ENCODE measurements at regions not wholly inside any gene's neighbourhood (a gene's known extent, or its start where the extent isn't known, plus 50 kb on each side); places are given as distances from the start of the nearest gene placed in this dataset.

GRCh38 chr14:48914921-48915320, 671.3 kb downstream of the RPS29 start:
- TF ChIP-seq CTCF (IDR thresholded peaks at IDR 0.05), result no peak
- DNase-seq (ENCODE audit: low spot score) (no peak), ATAC-seq (ENCODE audit: low FRiP score) (no peak)

- no peak for ATAC-seq (ENCODE audit: low FRiP score)
- no peak for TF ChIP-seq CTCF (IDR thresholded peaks at IDR 0.05)
- DNase-seq (ENCODE audit: low spot score), result no peak
Measured at GRCh38 chr14:48914382-48914781, 671.8 kb downstream of the RPS29 start.

GRCh38 chr14:48900565-48900964, 685.6 kb downstream of the RPS29 start:
- no peak for ATAC-seq (ENCODE audit: low FRiP score)
- DNase-seq (ENCODE audit: low spot score), result no peak
- no peak for TF ChIP-seq CTCF (IDR thresholded peaks at IDR 0.05)

- TF ChIP-seq CTCF (IDR thresholded peaks at IDR 0.05), result no peak
- DNase-seq (ENCODE audit: low spot score), result no peak
- ATAC-seq (ENCODE audit: low FRiP score), result no peak
Measured at GRCh38 chr14:48890333-48890732, 695.8 kb downstream of the RPS29 start.

GRCh38 chr14:48876806-48877340, 709.3 kb downstream of the RPS29 start:
- DNase-seq (ENCODE audit: low spot score), result no peak
- no peak for TF ChIP-seq CTCF (IDR thresholded peaks at IDR 0.05)

GRCh38 chr14:48874711-48875110, 711.5 kb downstream of the RPS29 start:
- ATAC-seq (ENCODE audit: low FRiP score), result no peak
- no peak for DNase-seq (ENCODE audit: low spot score)
- TF ChIP-seq CTCF (IDR thresholded peaks at IDR 0.05), result no peak

More at GRCh38 chr14:48876806-48877340, 709.3 kb downstream of the RPS29 start:
- ATAC-seq (ENCODE audit: low FRiP score), result no peak

- no peak for TF ChIP-seq CTCF (IDR thresholded peaks at IDR 0.05)
- ATAC-seq (ENCODE audit: low FRiP score) (no peak), DNase-seq (ENCODE audit: low spot score) (no peak)
Measured at GRCh38 chr14:48857366-48857765, 728.8 kb downstream of the RPS29 start.
